IPS DF 6.9 (cell line): ENCODE measurements at regions not wholly inside any gene's neighbourhood (a gene's known extent, or its start where the extent isn't known, plus 50 kb on each side); places are given as distances from the start of the nearest gene placed in this dataset.

ENCODE experiments used
- DNase-seq: peaks from one replicate; pipeline ENCODE4 v3.0.0-alpha.2; 2013; ENCODE audit warnings: low read depth, low spot score
- H3K27ac ChIP-seq: one replicate; pipeline ENCODE4 v1.5.1; 2013; ENCODE audit warnings: low read length, control low read depth
- H3K27me3 ChIP-seq: 2 replicates; pipeline ENCODE4 v1.6.1; 2013; ENCODE audit warnings: mild to moderate bottlenecking, low read length; ENCODE audit not compliant: control insufficient read depth, insufficient read depth
- H3K36me3 ChIP-seq: 2 replicates; pipeline ENCODE4 v1.6.1; 2013; ENCODE audit warnings: low read length; ENCODE audit not compliant: control insufficient read depth, insufficient read depth
- H3K4me1 ChIP-seq: 2 replicates; pipeline ENCODE4 v1.6.1; 2013; ENCODE audit warnings: low read length; ENCODE audit not compliant: control insufficient read depth, insufficient read depth
- H3K4me3 ChIP-seq: 2 replicates; pipeline ENCODE4 v1.5.1; 2013; ENCODE audit warnings: mild to moderate bottlenecking, low read length
- H3K9me3 ChIP-seq: 2 replicates; pipeline ENCODE4 v1.6.1; 2013; ENCODE audit warnings: low read length, inconsistent platforms; ENCODE audit not compliant: control insufficient read depth, insufficient read depth
- WGBS: extraction: QIAGEN DNeasy Blood & Tissue Kit; methylation state at CpG from one replicate; pipeline ENCODE4 v1.1.7; 2013; ENCODE audit warnings: mixed read lengths, missing lambda C conversion rate; ENCODE audit not compliant: insufficient read length, insufficient coverage; 5-methylcytosine and 5-hydroxymethylcytosine counted together

GRCh38 chr2:14137643-14138042, 494.9 kb upstream of the LRATD1 start:
- Histone ChIP-seq H3K36me3 (no peaks in the 10 kb centered on the region), H3K27me3 (no peaks in the 10 kb centered on the region), H3K4me3 (no peak overlapping the region), H3K4me1 (no peaks in the 10 kb centered on the region), H3K27ac (no peak overlapping the region), H3K9me3 (no peaks in the 10 kb centered on the region)
- DNase-seq: peak; percentile 4
- no CpG with 5 or more reads among the region's 2 CpGs for WGBS

GRCh38 chr2:14140009-14140550, 492.4 kb upstream of the LRATD1 start:
- H3K4me3 ChIP-seq: no peak overlapping the region
- no peak overlapping the region for H3K27ac ChIP-seq
- no CpG with 5 or more reads among the region's 6 CpGs for WGBS
- no peaks in the 10 kb centered on the region for H3K9me3 ChIP-seq
- no peaks in the 10 kb centered on the region for H3K36me3 ChIP-seq
- no peaks in the 10 kb centered on the region for H3K4me1 ChIP-seq
- DNase-seq: peak; percentile 5
- no peaks in the 10 kb centered on the region for H3K27me3 ChIP-seq

GRCh38 chr2:14143435-14143834, 489.1 kb upstream of the LRATD1 start:
- Histone ChIP-seq H3K36me3 (no peaks in the 10 kb centered on the region), H3K4me3 (no peak overlapping the region), H3K4me1 (no peaks in the 10 kb centered on the region), H3K27me3 (no peaks in the 10 kb centered on the region), H3K9me3 (no peaks in the 10 kb centered on the region), H3K27ac (no peak overlapping the region)
- DNase-seq: no peak

GRCh38 chr2:14148216-14148615, 484.3 kb upstream of the LRATD1 start:
- Histone ChIP-seq H3K27ac (no peak overlapping the region), H3K36me3 (no peaks in the 10 kb centered on the region), H3K4me1 (no peaks in the 10 kb centered on the region), H3K27me3 (no peaks in the 10 kb centered on the region), H3K9me3 (no peaks in the 10 kb centered on the region), H3K4me3 (no peak overlapping the region)
- no CpG with 5 or more reads among the region's 1 CpG for WGBS
- DNase-seq: no peak

GRCh38 chr2:14157816-14158215, 474.7 kb upstream of the LRATD1 start:
- Histone ChIP-seq H3K27ac (no peak overlapping the region), H3K36me3 (no peaks in the 10 kb centered on the region), H3K27me3 (no peaks in the 10 kb centered on the region), H3K9me3 (no peaks in the 10 kb centered on the region), H3K4me1 (no peaks in the 10 kb centered on the region), H3K4me3 (no peak overlapping the region)
- DNase-seq: no peak

DNA sequence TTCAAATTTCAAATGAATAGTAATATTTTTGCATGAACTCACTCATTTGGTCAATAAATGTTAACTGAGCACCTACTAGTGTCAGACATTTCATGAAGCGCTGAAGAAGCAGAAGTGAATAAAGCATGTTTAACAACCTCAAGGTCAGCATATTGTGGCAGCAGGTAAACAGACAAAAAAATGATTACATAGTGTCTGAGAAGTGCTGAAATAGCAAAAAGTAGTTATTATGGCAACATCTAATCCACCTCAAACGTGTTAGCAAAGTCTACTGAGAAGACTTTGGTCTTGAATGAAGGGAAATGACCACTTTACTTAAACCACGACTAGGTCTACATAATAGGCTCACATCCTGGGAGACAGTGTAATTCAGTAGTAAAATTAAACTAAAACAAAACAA, 452.2 kb upstream of the LRATD1 start:
- no peaks in the 10 kb centered on the region for H3K27me3 ChIP-seq
- H3K4me1 ChIP-seq: no peaks in the 10 kb centered on the region
- no peak overlapping the region for H3K4me3 ChIP-seq
- DNase-seq: no peak
- no CpG with 5 or more reads among the region's 3 CpGs for WGBS
- H3K36me3 ChIP-seq: no peaks in the 10 kb centered on the region
- H3K9me3 ChIP-seq: no peaks in the 10 kb centered on the region
- H3K27ac ChIP-seq: no peak overlapping the region

GRCh38 chr2:14182227-14182946, 450.1 kb upstream of the LRATD1 start:
- no peaks in the 10 kb centered on the region for H3K36me3 ChIP-seq
- WGBS: no CpG with 5 or more reads among the region's 16 CpGs
- H3K4me1 ChIP-seq: no peaks in the 10 kb centered on the region
- H3K27ac ChIP-seq: no peak overlapping the region
- H3K27me3 ChIP-seq: no peaks in the 10 kb centered on the region
- DNase-seq: no peak
- no peaks in the 10 kb centered on the region for H3K9me3 ChIP-seq
- no peak overlapping the region for H3K4me3 ChIP-seq

DNA sequence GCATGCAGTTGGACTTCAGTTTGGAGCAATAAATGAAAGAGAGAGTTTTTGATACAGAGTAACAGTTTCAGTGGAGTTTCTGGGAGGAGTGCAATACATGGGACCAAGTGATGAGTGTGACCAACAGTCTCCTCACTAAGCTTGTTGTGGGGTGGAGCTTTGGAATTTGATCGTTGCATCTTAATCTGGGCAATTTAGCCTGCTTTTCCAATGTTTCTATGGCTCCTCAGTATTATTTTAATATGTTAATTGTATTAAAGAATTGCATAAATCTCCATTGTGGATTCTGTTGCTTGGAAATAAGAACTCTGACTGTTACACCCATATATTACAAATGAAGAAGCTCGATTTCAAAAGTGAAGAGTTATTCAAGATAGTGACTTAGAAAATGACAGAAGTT, 446.6 kb upstream of the LRATD1 start:
- no peak for DNase-seq
- Histone ChIP-seq H3K27ac (no peak overlapping the region), H3K9me3 (no peaks in the 10 kb centered on the region), H3K4me3 (no peak overlapping the region), H3K4me1 (no peaks in the 10 kb centered on the region), H3K36me3 (no peaks in the 10 kb centered on the region), H3K27me3 (no peaks in the 10 kb centered on the region)
- no CpG with 5 or more reads among the region's 2 CpGs for WGBS

- H3K36me3 ChIP-seq: no peaks in the 10 kb centered on the region
- no peak for DNase-seq
- H3K4me3 ChIP-seq: no peak overlapping the region
- H3K4me1 ChIP-seq: no peaks in the 10 kb centered on the region
- H3K27ac ChIP-seq: no peak overlapping the region
- H3K27me3 ChIP-seq: no peaks in the 10 kb centered on the region
- no CpG with 5 or more reads among the region's 6 CpGs for WGBS
- H3K9me3 ChIP-seq: no peaks in the 10 kb centered on the region
Measured at GRCh38 chr2:14188446-14188845, 444.1 kb upstream of the LRATD1 start.

DNA sequence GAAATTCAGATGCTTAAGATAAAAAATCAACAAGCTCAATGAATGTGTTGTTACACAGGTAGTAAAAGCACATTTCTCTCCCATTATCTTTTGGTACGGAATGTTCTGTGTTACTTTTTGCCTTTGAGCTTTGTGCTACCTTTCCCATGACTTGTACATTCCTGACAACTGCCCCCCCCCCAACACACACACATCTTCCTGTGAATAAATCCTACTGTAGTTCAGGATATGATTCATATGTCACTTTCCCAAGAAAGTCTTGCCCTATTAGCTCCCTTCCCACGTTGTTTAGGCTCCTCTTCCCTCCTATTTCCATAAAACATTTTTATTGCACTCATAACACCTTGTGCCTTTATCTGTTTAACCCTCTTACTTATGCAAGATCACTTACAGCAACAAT, 442.6 kb upstream of the LRATD1 start:
- WGBS: no CpG with 5 or more reads among the region's 2 CpGs
- Histone ChIP-seq H3K4me3 (no peak overlapping the region), H3K36me3 (no peaks in the 10 kb centered on the region), H3K27me3 (no peaks in the 10 kb centered on the region), H3K9me3 (no peaks in the 10 kb centered on the region), H3K27ac (no peak overlapping the region), H3K4me1 (no peaks in the 10 kb centered on the region)
- no peak for DNase-seq

- WGBS: no CpG with 5 or more reads among the region's 1 CpG
Measured at GRCh38 chr2:14194233-14194632, 438.3 kb upstream of the LRATD1 start.

More at GRCh38 chr2:14194233-14194632, 438.3 kb upstream of the LRATD1 start:
- Histone ChIP-seq H3K27me3 (no peaks in the 10 kb centered on the region), H3K9me3 (no peaks in the 10 kb centered on the region), H3K36me3 (no peaks in the 10 kb centered on the region), H3K27ac (no peak overlapping the region), H3K4me1 (peaks cover 3% of the 10 kb centered on the region; the same call in 1 of the 2 replicates), H3K4me3 (no peak overlapping the region)
- no peak for DNase-seq
